NCI-H345 treated with DMSO at 0.1 percent for 48 hours (cell line): ENCODE measurements at regions not wholly inside any gene's neighbourhood (a gene's known extent, or its start where the extent isn't known, plus 50 kb on each side); places are given as distances from the start of the nearest gene placed in this dataset.
A peak's percentile ranks its signal among the peaks of the same experiment; 100 is the strongest.
"Not testable (repeated sequence)": the region's sequence is repeated elsewhere in the genome, so short reads cannot be mapped to it uniquely, and the experiment has no call there.

Experiments
- DNase-seq: peaks from one replicate; lab custom pipeline; 2025; ENCODE audit not compliant: unreplicated experiment; lab: John Stamatoyannopoulos, UW

DNA sequence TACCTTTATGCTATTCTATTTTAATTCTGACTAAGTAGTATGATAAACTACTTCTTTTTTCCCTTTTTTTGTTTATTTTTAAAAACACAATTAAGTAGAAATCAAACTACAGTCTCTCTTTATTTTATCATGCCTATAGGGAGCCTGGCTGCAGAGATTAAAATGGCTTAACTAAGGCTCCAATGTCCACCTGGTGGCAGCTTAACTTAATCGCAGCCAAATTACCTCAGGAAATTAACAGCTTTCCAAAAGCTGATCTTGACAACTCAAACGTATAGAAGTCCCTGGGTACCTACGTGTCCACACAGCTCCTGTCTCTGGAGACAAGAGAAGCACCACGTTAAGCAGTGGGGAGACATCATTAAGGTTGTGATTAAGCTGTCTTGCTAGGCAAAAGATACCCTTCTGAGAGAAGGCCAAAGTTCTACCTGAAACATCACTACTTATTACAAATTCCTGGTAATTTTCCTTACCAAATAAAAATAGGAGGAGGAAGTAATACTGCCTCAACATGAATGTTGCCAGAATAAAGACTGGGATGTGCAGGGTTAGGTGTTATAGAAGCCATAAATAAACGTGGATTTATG lies 63.2 kb upstream of the SNX19 start:
- no peak for DNase-seq

GRCh38 chr11:130980071-130980862 lies 64.0 kb upstream of the SNX19 start:
- DNase-seq, result no peak

GRCh38 chr11:130984241-130984640 lies 68.0 kb upstream of the SNX19 start:
- DNase-seq, result not testable (repeated sequence)

GRCh38 chr11:130992788-130993187 lies 76.5 kb upstream of the SNX19 start:
- DNase-seq, result no peak

GRCh38 chr11:130994043-130994442 lies 77.8 kb upstream of the SNX19 start:
- no peak for DNase-seq

DNA sequence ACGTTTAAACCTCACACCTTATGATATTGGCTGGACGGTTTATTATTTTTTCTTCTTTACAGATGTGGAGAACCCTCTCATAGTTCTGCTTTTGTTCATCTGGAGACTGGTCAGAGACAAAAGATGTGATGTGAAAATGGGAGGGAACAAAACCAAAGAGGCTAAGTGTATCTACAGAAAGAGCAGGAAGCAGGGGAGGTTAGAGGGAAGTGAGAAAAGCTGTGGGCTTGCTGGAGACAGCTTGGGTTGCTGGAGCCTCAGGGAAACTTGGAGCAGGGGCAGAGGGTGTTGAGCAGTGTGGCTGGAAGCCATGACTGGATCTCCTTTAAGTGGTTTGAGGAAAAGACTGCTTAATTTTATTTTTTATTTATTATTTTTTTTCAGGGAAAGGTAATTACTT lies 79.0 kb upstream of the SNX19 start:
- DNase-seq, result no peak

DNA sequence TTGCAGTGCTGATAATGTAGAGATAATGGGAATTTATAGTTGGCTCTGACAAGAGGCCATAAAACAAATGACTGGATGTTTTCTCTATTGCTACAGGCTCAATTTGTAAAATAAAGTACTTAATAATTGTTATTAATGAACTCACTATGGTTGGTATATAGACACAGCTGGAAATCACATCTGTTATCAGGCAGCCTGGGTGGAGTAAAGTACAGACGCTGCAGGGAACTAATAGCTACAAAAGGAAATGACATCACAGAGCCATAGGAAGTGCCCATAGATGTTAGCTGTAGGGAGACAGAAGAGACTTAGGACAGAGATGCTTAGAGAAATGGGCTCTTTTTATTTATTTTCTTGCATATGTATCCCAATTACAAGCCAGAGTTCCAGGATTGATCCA lies 81.0 kb upstream of the SNX19 start:
- DNase-seq, result no peak

GRCh38 chr11:130999086-130999485 lies 82.8 kb upstream of the SNX19 start:
- no peak for DNase-seq

GRCh38 chr11:130999992-131000770 lies 83.9 kb upstream of the SNX19 start:
- DNase-seq, result no peak

- DNase-seq, result no peak
These were observed 85.9 kb upstream of the SNX19 start for GRCh38 chr11:131002145-131002544.

DNA sequence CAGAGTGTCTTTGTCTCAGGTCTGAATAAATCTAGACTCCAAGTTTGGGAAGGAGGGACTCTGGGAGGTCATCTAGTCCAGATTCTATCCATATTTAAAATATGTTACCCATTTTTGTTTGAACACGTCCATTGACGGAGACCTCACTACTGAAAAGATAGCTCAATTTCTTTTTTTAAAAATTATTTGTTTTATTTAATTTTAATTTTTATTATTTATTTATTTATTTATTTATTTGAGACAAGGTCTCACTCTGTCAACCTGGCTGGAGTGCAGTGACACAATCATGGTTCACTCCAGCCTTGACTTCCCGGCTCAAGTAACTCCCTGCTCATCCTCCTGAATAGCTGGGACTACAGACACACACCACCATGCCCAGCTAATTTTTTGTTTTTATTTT lies 89.5 kb upstream of the SNX19 start:
- no peak for DNase-seq

- no peak for DNase-seq
These were observed 108.7 kb upstream of the SNX19 start for GRCh38 chr11:131025020-131025419.

- DNase-seq, result no peak
These were observed 109.3 kb upstream of the SNX19 start for GRCh38 chr11:131025421-131026125.

DNA sequence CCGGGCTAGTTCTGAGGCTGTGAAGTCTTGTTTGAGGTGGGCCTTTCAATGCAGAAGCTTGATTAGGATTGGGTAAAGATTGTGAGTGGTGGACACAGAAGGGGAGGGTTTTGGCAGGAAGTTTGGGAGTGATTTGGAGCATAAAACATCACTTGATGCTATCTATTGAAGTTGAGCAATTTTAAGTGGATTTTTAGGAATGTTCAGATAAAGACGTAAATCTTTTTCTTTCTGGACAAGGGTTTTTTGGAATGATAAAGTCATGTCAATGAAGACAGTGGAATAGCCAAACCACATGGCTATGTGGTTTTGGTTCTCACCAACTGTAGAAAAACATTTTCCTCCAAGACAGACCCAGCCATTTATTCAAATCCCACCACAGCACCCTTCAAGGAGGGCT lies 111.2 kb upstream of the SNX19 start:
- no peak for DNase-seq

DNA sequence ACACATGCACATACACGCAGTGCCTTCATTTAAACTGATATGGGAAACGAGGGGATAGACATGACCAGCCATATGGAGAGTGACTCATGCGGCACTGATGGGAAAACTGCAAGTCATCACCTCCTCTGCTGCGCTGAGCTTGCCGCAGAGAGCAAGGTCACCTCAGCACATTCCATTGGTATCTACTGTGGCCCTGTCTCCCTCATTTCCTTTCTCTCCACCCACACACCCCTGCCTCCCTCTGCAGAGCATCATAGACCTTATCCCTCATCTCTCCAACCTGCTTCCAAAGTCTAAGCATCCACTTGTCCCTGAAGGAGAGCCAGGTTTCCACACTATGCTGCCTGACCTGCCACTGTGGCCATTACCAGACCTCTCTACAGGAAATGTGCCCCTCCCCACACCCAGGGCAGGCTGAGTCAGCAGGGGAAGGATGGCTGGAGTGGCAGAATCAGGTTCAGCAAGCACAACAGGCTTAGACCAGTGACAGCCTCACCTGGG lies 116.9 kb upstream of the SNX19 start:
- no peak for DNase-seq

GRCh38 chr11:131036514-131036913 lies 120.2 kb upstream of the SNX19 start:
- peak; percentile 1 for DNase-seq

- DNase-seq, result no peak
These were observed 121.6 kb upstream of the SNX19 start for GRCh38 chr11:131037873-131038272.

- no peak for DNase-seq
These were observed 122.3 kb upstream of the SNX19 start for GRCh38 chr11:131038597-131038996.

DNA sequence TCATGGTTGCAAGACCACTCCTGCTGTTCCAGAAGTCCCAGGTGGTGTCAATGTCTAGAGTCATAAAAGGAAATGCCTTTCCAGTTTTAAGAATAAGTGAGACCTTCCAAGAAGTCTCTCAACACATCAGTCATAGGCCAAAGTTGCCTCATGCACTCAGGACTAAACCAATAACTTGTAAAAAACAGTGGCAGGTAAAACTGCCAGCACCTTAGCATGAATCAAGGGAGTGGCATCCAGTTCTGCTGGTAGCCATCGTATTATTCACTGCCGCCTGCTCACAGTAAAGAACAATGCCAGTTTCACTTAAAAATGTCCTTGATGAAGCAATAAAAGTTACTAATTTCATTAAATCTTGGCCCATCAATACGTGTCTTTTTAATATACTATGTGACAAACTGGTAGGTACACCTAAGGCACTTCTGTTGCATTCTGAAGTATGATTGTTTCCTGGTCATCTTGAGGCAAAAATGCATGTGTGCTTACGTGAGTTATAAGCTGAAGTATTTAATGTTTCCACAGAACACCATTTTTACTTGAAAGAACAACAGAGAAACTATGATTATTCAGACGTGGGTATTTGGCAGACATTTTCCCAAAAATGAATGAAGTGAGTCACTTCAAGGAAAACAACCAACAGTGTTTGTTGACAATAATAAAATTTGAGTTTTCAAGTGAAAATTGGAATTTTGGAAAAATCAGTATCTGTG lies 125.2 kb upstream of the SNX19 start:
- DNase-seq, result no peak

GRCh38 chr11:131042041-131042390 lies 125.7 kb upstream of the SNX19 start:
- no peak for DNase-seq

DNA sequence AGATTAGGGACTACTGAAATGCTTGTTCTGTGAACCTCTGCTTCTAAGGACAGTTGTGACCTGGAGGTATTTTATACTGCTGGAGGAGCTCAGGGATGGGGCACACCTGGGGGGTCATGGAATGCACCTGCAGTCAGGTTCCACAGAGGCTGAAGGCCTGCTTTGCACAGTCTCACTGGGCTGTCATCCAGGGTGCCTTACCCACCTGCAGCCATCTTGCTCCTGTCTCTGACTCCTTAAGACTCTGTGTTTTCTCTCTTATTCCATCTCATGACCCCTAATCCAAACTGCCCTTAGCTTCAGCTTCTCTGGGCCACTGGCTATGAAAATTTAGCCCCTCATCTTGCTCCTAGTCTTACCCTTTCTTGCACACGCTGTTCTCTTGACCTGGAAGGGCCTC lies 127.0 kb upstream of the SNX19 start:
- no peak for DNase-seq
